NCI-H2171 (cell line): ENCODE measurements at regions not wholly inside any gene's neighbourhood (a gene's known extent, or its start where the extent isn't known, plus 50 kb on each side); places are given as distances from the start of the nearest gene placed in this dataset.

Experiments
- DNase-seq: peaks from one replicate; lab custom pipeline; 2025; lab: John Stamatoyannopoulos, UW

- no peak for DNase-seq
Observed at GRCh38 chr7:46493196-46493595, 572.1 kb upstream of the IGFBP3 start.

GRCh38 chr7:46492466-46492865, 571.4 kb upstream of the IGFBP3 start:
- no peak for DNase-seq

DNA sequence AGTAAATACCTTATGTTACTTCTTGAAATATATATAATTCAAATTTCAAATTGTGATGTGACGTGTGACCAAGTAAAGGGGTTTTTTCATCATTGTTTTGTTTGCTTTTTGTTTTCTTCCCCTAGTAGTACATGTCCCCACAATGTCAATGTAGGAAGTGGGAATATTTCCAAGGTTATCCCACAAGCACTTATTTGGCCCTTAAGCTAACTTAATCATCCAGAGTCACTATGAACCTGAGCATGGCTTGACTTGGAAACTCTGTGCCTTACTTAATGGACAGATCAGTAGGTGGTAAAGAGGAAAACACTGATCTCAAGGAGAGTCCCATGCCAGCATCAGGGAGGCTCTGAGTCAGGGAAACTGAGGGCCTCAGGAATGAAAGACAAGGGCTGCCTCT, 569.3 kb upstream of the IGFBP3 start:
- no peak for DNase-seq

GRCh38 chr7:46489106-46489505, 568.0 kb upstream of the IGFBP3 start:
- DNase-seq: no peak

GRCh38 chr7:46488607-46489006, 567.5 kb upstream of the IGFBP3 start:
- no peak for DNase-seq

DNA sequence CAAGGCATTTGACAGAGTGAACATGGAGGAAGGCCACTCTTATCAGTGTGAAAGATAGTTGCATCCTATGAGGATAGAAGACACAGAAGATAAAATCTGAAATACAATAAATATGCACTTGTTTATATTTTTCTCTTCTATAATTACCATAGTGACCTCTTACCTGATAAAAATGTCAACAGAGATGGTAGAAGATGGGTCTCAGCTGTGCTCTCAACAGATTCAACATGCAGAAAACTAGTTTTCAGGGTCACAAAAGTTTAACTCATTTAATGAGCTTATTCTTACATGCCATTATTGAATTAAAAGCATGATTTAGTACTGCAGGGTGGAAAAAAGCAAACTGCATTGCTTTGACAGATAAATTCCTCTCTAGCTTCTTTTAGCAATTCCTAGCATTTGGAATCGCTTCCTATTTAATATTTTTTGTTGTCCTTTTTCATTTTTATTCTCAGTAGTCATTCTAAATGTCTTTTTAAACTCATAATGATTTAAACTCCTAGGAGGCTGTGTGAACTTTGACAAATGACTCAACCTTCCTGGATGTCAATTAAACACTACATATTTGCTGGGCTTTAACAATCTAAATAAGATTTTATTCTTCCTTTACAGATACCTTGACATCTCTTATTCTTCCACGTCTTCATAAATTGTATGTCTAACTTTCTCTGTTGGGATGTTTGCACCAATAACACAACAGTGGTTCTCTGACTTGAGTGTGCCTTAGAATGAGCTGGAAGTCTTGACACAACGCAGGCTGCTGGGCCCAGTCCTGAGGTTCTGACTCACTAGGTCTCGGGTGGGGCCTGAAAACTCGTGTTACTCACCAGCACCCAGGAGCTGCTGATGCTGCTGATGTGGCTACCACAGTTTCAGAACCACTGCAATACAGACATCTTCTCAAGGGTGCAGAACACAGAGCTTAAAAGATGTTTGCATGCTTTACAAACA, 565.5 kb upstream of the IGFBP3 start:
- DNase-seq: no peak

DNA sequence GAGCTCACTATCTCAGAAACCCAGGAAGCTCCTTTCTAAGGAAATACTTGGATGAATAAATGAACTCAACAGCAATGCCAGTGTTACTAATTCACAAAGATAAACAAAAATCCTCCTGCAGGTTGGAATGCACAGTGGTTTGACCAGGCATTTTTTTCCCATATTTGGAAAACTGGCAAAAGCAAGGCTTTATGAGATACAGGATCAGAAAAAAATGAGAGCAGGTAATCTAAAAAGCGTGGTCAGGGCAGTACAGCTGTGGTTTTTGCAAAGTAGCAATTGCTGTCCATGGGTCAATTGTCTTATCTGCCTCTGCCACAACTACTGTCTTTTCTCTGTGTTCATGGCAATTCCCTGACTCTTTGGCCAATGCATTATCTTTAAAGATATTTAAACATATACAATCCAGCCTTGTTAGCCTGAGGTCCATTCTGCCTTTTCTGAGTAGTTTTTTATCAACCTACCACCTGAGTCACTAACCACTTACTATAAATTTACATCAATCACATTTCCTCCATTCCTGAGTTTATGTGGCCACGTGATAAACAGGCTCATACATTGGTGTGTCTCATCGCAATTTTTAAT, 564.5 kb upstream of the IGFBP3 start:
- no peak for DNase-seq

- DNase-seq: no peak
Observed at GRCh38 chr7:46484906-46485305, 563.8 kb upstream of the IGFBP3 start.

DNA sequence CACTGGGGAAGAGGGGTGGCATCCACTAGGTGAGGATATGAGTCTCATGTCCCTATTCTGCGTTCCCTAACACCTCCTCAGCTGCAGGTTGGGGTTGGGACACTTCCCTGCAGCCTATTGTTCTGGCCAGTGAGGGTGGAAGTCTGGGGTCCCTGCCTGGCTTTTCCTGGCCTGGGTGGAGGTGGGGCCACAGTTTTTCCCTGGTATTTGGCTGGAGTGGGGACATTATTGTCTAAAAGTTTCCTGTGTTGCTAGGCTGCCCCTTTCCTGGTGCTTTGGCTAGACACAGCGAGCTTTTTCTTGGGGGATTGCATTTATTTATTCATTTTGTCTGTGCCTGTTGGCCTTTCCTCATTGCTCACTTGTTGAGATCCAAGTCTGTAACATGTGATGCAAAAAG, 559.5 kb upstream of the IGFBP3 start:
- no peak for DNase-seq

- no peak for DNase-seq
Observed at GRCh38 chr7:46479680-46480079, 558.6 kb upstream of the IGFBP3 start.

DNA sequence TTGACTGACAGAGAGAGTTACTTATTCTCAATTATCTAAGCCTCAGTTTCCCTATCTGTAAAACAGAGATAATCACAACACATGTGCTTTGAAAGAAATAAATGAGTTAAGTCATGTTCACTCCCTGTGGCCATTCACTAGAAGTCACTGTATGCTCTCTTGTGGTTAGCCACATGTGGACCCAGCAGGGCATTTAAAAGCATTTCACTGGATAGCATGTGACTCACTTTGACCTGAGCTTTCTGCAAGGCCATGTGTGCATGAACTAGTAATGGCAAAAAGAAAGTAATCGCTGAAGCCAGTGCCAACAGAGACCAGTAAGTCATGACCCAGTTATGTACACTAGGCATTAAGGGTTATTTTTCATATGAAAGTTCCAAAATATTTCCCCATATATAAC, 557.0 kb upstream of the IGFBP3 start:
- DNase-seq: no peak

DNA sequence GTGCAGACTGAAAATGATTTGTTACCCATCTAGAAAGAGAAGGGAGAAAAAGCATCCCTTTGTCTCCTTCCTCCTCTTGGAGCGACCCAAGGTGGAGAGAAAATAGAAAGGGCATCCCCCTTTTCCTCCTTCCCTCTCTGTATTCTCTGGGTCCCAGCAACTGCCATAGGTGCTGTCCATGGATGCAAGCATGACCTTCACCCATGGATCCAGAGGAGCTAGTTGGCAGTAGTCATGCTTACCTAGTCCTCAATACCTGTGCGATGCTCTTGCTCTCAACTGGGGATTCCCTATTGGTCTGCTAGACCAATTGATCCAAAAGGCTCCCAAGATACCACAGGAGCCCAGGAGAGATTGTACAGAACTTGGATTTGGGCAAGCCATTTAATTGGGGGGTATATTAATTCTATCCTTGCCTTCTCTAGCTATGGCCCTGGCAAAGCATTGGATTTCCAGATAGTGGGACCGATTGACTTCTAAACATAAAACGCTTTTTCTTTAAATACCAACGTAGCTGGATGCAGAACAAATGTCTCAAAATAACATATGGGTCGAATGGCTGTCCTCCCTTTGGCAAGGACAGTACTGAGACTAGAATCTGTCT, 547.8 kb upstream of the IGFBP3 start:
- DNase-seq: no peak

DNA sequence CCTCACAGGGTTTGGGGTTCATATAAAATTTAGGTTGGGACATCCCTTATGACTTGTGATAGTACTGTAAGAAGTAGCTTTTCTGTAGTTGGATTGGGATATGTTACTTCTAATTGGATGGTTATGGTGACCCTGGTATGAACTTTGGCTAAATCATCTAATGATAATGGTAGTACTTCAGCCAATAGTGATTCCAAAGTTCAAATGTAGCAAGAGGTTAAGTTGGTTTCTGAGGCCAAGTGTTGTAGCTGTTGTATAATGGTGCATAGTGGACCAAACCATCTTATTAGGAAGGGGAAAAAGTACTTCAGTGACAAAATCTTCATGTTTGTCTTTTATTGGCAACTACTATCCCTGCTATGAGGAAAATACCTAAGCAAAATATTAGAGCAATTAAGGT, 542.1 kb upstream of the IGFBP3 start:
- DNase-seq: no peak

- DNase-seq: no peak
Observed at GRCh38 chr7:46461334-46461777, 540.3 kb upstream of the IGFBP3 start.

DNA sequence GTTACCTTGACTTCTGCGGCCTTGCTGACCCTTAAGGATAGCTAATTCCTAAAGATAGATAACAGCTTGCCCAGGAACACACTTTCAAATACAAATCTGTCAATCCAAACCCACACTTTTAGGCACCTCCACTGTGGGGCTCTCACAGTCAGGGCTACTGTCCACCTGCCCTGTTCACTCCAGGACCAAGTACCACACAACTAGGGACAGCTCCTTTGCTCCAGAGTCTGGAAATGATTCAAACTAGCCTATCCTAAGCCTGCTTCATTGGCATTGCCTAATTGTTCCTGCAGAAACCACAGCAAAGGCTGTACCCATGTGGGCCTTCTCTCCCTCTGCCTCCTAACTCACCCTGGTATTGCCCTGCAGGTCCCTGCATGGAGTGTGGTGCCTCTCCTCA, 538.9 kb upstream of the IGFBP3 start:
- no peak for DNase-seq

GRCh38 chr7:46454816-46455215, 533.7 kb upstream of the IGFBP3 start:
- DNase-seq: no peak

GRCh38 chr7:46452561-46453135, 531.6 kb upstream of the IGFBP3 start:
- DNase-seq: no peak

GRCh38 chr7:46451846-46452245, 530.8 kb upstream of the IGFBP3 start:
- no peak for DNase-seq

DNA sequence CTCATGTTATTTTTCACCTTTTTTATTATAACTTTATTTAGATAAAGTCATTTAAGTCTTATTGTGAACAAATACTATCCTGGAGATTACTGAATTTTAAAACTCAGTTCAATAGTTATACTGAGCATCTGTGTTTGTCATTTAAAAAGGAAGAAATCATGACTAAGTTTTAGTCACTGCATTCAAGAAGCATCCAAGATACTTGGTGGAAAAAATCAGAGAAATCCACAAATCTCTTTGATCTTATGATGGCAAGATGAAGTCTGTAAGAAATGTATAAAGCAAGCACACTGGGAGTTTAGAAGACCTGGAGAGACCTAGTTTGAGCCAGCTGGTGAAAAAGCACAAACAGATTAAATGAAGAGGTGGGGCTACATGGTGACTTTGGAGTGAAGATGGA, 529.8 kb upstream of the IGFBP3 start:
- DNase-seq: no peak

GRCh38 chr7:46450425-46450824, 529.4 kb upstream of the IGFBP3 start:
- DNase-seq: no peak

DNA sequence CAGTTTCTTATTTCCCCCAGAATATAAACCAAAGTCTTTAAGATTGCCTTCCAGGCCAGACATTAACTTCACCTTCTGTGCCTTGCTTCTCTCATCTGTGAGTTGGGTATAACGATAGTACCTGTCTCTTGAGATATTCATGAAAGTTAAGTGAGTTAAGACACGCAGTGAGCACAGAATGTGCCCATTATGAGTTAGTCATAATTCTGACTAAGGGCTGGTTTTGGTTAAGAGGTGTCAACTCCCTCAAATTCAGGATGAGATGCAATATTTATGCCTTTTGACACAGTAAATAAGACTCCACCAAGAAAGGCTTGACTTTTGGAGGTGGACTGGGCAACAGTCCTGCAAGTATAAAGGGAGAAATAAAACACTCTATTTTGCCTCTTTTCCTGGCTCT, 528.7 kb upstream of the IGFBP3 start:
- no peak for DNase-seq

- DNase-seq: no peak
Observed at GRCh38 chr7:46448478-46448877, 527.4 kb upstream of the IGFBP3 start.

DNA sequence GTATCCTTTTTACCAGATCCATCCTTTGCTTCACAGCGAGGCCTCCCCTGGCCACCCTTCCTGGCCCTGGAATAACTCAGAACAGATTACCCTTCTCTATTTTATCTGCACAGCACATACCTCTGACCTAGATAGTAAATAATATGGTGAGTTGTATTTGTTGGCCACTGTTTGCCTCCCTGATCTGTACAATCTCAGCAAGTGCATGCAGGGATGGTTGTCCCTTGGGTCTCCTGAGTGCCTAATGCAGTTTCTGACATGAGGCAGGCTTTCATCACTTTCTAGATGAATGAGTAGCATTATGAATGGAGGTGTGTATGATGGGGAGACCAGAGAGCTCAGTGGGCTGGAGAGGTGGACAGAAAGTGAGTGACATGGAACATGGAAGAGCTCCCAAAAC, 525.1 kb upstream of the IGFBP3 start:
- no peak for DNase-seq
